Common myeloid progenitor, CD34-positive (primary cell): ENCODE measurements at regions not wholly inside any gene's neighbourhood (a gene's known extent, or its start where the extent isn't known, plus 50 kb on each side); places are given as distances from the start of the nearest gene placed in this dataset.

Source experiments
- CTCF ChIA-PET: fragments of 350-600 bp; sonication (Branson Sonifier 250); formaldehyde crosslinking; loops from one replicate; lab custom pipeline; 2021; ENCODE audit warnings: antibody characterized with exemption; lab: Charles Lee
- POLR2A ChIA-PET: fragments of 350-600 bp; sonication (Branson Sonifier 250); formaldehyde crosslinking; loops from one replicate; lab custom pipeline; 2021; ENCODE audit warnings: antibody characterized with exemption; lab: Charles Lee
- DNase-seq, 3 donors: peaks; one replicate each; pipeline versions ENCODE4 v3.0.0 to v3.0.0-alpha.2; 2013
- H3K27ac ChIP-seq, 2 experiments: 1 replicate in 1 of 2; 2 replicates in 1 of 2; pipeline ENCODE4 v1.7.0; 2013; ENCODE audit warnings: inconsistent platforms in 2 of 2, low read length in 2 of 2, mild to moderate bottlenecking in 2 of 2, low read depth in 1 of 2, moderate library complexity in 1 of 2; ENCODE audit not compliant: severe bottlenecking in 2 of 2, insufficient read depth in 1 of 2, poor library complexity in 1 of 2
- H3K27me3 ChIP-seq, 5 experiments: replicated peaks in 2 of 5; 1 replicate in 3 of 5; 2 replicates in 2 of 5; pipeline versions ENCODE4 v1.6.1 to v1.7.0; 2013; ENCODE audit warnings: low read length in 4 of 5, mild to moderate bottlenecking in 2 of 5, moderate library complexity in 2 of 5, inconsistent platforms in 1 of 5; ENCODE audit not compliant: insufficient read depth in 5 of 5, control insufficient read depth in 4 of 5
- H3K36me3 ChIP-seq, 4 experiments: 1 replicate in 2 of 4; 2 replicates in 2 of 4; pipeline versions ENCODE4 v1.6.1 to v1.7.0; 2013; ENCODE audit warnings: low read length in 3 of 4, control low read depth in 1 of 4, mild to moderate bottlenecking in 1 of 4; ENCODE audit not compliant: control insufficient read depth in 4 of 4, insufficient read depth in 4 of 4
- H3K4me1 ChIP-seq, 4 experiments: 1 replicate in 3 of 4; 2 replicates in 1 of 4; pipeline versions ENCODE4 v1.6.1 to v1.7.1; 2013; ENCODE audit warnings: low read length in 3 of 4, mild to moderate bottlenecking in 3 of 4, control low read depth in 1 of 4, inconsistent platforms in 1 of 4, moderate library complexity in 1 of 4; ENCODE audit not compliant: control insufficient read depth in 4 of 4, insufficient read depth in 4 of 4; ENCODE audit errors: control extremely low read depth in 1 of 4
- H3K4me3 ChIP-seq, 7 experiments: 1 replicate in 4 of 7; 2 replicates in 3 of 7; pipeline versions ENCODE4 v1.5.1 to v1.7.0; 2013; ENCODE audit warnings: mild to moderate bottlenecking in 7 of 7, low read length in 6 of 7, moderate library complexity in 6 of 7, inconsistent platforms in 2 of 7, low read depth in 2 of 7, control low read depth in 1 of 7; ENCODE audit not compliant: insufficient read depth in 4 of 7, control insufficient read depth in 1 of 7; ENCODE audit errors: extremely low read depth in 1 of 7
- H3K9me3 ChIP-seq, 5 experiments: 1 replicate in 4 of 5; 2 replicates in 1 of 5; pipeline versions ENCODE4 v1.6.1 to v1.7.1; 2013; ENCODE audit warnings: low read length in 4 of 5, mild to moderate bottlenecking in 2 of 5, inconsistent platforms in 1 of 5, low read depth in 1 of 5, moderate library complexity in 1 of 5; ENCODE audit not compliant: control insufficient read depth in 4 of 5, insufficient read depth in 2 of 5; ENCODE audit errors: control extremely low read depth in 1 of 5
- WGBS: methylation state at CpG from one replicate; pipeline ENCODE4 v1.1.5; 2013; ENCODE audit not compliant: insufficient coverage; 5-methylcytosine and 5-hydroxymethylcytosine counted together

DNA sequence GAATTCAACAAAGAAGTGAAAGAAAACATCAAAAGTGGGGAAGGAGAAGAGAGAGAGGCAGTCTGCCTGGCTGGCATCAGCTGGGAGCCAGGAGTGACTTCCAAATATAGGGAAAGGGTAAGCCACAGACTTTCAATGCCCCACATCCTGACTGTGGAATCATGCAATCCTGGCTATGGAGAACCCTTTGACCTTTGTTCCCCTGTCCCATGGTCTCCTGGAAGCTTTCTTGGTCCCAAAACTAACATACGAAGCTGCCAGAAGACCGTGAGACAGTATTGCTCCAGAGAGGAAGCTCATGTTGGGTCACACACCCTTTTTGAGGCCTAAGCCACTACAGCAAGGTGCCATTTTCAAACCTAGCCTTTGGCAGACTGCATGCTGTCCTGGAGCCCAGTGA is 665.5 kb downstream of the ELAVL2 start:
- Histone ChIP-seq H3K4me3 (no peak overlapping the region), H3K27ac (no peak overlapping the region), H3K27me3 (no peaks in the 10 kb centered on the region), H3K9me3 (no peaks in the 10 kb centered on the region), H3K4me1 (no peaks in the 10 kb centered on the region), H3K36me3 (no peaks in the 10 kb centered on the region)
- ChIA-PET CTCF (no interaction called here), POLR2A (no interaction called here)
- WGBS = 96% methylated on average over 2 of the region's 2 CpGs
- no peak for DNase-seq

DNA sequence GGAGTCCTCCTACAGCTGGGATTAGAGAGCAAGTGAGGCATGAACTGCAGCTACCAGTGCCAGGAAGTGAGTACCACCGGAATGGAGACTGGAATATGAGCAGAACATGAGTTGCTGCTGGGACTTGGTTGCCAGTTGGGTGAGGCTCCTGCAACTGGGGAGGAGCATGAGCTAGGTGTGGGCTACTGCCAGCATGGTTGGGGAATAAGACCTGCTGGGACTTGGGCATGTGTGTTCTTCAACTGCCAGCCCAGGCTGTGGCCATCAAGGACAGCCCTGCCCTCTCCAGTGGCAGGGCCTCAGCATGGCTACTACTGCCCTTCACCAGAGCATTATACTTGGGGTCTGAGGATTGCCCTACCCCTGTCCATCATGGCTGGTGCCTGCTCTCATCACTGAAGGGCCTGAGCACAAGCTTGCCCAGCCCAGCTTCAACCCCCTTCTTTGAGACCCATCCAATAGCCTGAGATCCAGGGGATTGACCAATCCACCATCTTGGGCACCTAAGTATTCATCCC is 665.0 kb downstream of the ELAVL2 start:
- Histone ChIP-seq H3K27ac (no peak overlapping the region), H3K4me1 (no peaks in the 10 kb centered on the region), H3K9me3 (no peaks in the 10 kb centered on the region), H3K36me3 (no peaks in the 10 kb centered on the region), H3K27me3 (no peaks in the 10 kb centered on the region), H3K4me3 (no peak overlapping the region)
- DNase-seq = no peak
- CTCF ChIA-PET = no interaction called here
- POLR2A ChIA-PET = no interaction called here
- WGBS = 100% methylated on average over 1 of the region's 1 CpG

DNA sequence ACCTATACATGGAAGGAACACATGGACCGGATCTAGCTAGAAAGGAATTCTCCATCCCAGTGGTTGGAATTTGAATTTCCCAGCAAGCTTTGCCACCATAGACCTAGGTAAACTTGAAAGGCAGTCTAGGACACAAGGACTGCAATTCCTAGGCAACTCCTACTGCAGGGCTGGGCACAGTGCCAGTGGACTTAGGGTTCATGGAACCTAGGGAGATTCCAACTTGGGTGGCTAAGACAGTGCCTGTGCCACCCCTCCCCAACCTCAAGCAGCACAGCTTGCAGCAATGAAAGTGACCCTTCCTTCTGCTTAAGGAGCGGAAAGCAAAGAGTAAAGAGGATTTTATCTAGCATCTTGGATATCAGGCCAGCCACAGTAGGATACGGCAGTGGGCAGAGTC is 663.3 kb downstream of the ELAVL2 start:
- no peak for DNase-seq
- WGBS = 100% methylated on average over 2 of the region's 3 CpGs
- no peaks in the 10 kb centered on the region for H3K27me3 ChIP-seq
- no peaks in the 10 kb centered on the region for H3K36me3 ChIP-seq
- H3K4me1 ChIP-seq = no peaks in the 10 kb centered on the region
- no peaks in the 10 kb centered on the region for H3K9me3 ChIP-seq
- no peak overlapping the region for H3K27ac ChIP-seq
- POLR2A ChIA-PET = no interaction called here
- H3K4me3 ChIP-seq = no peak overlapping the region
- CTCF ChIA-PET = no interaction called here

GRCh38 chr9:23171479-23171878 is 654.6 kb downstream of the ELAVL2 start:
- H3K4me3 ChIP-seq = no peak overlapping the region
- H3K27me3 ChIP-seq = no peaks in the 10 kb centered on the region

GRCh38 chr9:23172206-23172605 is 653.8 kb downstream of the ELAVL2 start:
- POLR2A ChIA-PET = no interaction called here
- no CpG with 5 or more reads among the region's 4 CpGs for WGBS

More at GRCh38 chr9:23171479-23171878, 654.6 kb downstream of the ELAVL2 start:
- Histone ChIP-seq H3K27ac (no peak overlapping the region), H3K4me1 (no peaks in the 10 kb centered on the region), H3K9me3 (no peaks in the 10 kb centered on the region), H3K36me3 (no peaks in the 10 kb centered on the region)
- ChIA-PET CTCF (no interaction called here), POLR2A (no interaction called here)
- DNase-seq = no peak

DNA sequence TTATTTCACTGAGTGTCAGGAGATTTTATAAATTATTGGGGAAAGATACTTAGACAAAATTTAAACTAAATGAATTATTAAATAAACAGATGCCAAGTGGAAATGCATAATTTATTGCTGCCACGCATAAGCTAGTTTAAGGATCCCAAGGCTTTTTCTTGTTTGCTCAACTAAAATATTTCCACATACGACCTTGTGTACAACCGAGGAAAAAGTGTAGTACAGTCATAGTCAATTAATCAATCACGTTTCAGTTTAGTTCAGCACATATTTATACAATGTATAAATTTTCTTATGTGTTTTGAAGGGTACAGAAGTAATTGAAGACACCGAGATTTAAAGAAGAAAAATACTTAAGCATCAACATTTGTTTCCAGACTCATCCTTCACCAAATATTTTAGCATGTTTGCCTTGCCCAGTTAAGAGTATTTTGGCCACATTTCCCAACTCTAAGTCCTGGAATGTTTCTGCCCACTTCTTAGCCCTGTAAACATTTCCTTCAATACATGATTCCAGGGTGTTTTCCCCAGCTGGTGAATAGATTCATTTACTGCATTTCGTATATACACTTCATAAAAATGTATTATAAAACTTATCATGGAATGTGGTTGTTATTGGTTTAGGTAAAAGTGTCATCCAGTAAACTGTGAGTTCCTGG is 652.9 kb downstream of the ELAVL2 start:
- no peak for DNase-seq
- H3K36me3 ChIP-seq = no peaks in the 10 kb centered on the region
- no peak overlapping the region for H3K4me3 ChIP-seq
- H3K27me3 ChIP-seq = no peaks in the 10 kb centered on the region
- no peaks in the 10 kb centered on the region for H3K4me1 ChIP-seq
- 100% methylated on average over 1 of the region's 6 CpGs for WGBS
- ChIA-PET POLR2A (no interaction called here), CTCF (no interaction called here)
- no peak overlapping the region for H3K27ac ChIP-seq
- H3K9me3 ChIP-seq = no peaks in the 10 kb centered on the region

More at GRCh38 chr9:23172206-23172605, 653.8 kb downstream of the ELAVL2 start:
- CTCF ChIA-PET = no interaction called here
- no peak for DNase-seq
- no peaks in the 10 kb centered on the region for H3K4me1 ChIP-seq
- no peaks in the 10 kb centered on the region for H3K36me3 ChIP-seq
- H3K4me3 ChIP-seq = no peak overlapping the region
- no peaks in the 10 kb centered on the region for H3K9me3 ChIP-seq
- no peaks in the 10 kb centered on the region for H3K27me3 ChIP-seq
- H3K27ac ChIP-seq = no peak overlapping the region

GRCh38 chr9:23194281-23194680 is 631.8 kb downstream of the ELAVL2 start:
- no peak overlapping the region for H3K27ac ChIP-seq
- ChIA-PET CTCF (interaction anchor here (1.0 kb wide), 1 partner anchor 12 kb away, joined by 4 read pairs; no protein-coding TSS in a partner anchor), POLR2A (no interaction called here)
- WGBS = no CpG with 5 or more reads among the region's 4 CpGs
- no peaks in the 10 kb centered on the region for H3K36me3 ChIP-seq
- no peaks in the 10 kb centered on the region for H3K27me3 ChIP-seq
- H3K9me3 ChIP-seq = peaks cover 0 to 1% (median 0%) of the 10 kb centered on the region in 5 experiments
- H3K4me1 ChIP-seq = no peaks in the 10 kb centered on the region
- no peak overlapping the region for H3K4me3 ChIP-seq
- no peak for DNase-seq
